Epidermal melanocyte (primary cell): ENCODE measurements at regions not wholly inside any gene's neighbourhood (a gene's known extent, or its start where the extent isn't known, plus 50 kb on each side); places are given as distances from the start of the nearest gene placed in this dataset.
A peak's percentile ranks its signal among the peaks of the same experiment; 100 is the strongest.
"Not testable (repeated sequence)": the region's sequence is repeated elsewhere in the genome, so short reads cannot be mapped to it uniquely, and the experiment has no call there.

ENCODE experiments used
- DNase-seq: peaks from one replicate; pipeline ENCODE4 v3.0.0; 2011; ENCODE audit warnings: low spot score; ENCODE audit not compliant: insufficient read length

GRCh38 chrY:7588176-7588575, 676.6 kb upstream of the AMELY start:
- DNase-seq: not testable (repeated sequence)

- DNase-seq: no peak
Measured at GRCh38 chrY:7562541-7562940, 651.0 kb upstream of the AMELY start.

DNA sequence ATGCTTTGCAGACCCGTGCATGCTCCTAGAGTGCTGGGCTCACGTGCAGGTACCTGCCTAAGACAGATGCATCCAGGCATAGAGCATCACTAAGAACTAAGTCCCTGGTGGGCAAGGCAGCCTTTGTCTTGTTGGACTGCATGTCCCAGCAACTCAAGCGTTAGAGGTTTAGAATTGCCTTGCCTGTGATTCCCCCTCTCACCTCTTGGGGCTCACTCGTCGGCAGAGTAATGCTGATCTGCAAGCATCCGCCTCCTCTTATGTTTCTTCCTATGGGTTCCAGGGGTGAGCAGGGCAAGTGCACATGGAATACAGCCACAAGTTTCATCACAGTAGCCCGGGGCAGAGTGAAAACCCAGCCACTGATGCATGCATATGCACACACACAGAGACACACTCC, 646.1 kb upstream of the AMELY start:
- no peak for DNase-seq

- DNase-seq: no peak
Measured at GRCh38 chrY:7555006-7555405, 643.5 kb upstream of the AMELY start.

DNA sequence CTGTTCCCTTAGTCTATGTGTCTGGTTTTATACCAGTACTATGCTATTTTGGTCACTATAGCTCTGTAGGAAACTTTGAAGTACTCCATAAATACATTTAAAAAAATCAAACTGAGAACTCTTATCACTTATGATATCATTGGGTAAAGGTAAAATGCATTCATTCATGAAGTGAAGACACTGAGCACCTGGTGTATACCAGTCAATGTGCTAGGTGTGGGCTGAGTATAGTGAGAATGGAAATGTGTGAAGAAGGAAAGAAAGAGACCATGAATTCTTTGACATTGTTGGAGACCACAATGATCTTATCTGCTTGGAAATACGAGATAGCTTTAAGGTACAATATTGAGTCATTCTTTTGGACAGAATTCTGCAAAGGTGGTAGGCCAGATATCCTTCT, 633.5 kb upstream of the AMELY start:
- no peak for DNase-seq

DNA sequence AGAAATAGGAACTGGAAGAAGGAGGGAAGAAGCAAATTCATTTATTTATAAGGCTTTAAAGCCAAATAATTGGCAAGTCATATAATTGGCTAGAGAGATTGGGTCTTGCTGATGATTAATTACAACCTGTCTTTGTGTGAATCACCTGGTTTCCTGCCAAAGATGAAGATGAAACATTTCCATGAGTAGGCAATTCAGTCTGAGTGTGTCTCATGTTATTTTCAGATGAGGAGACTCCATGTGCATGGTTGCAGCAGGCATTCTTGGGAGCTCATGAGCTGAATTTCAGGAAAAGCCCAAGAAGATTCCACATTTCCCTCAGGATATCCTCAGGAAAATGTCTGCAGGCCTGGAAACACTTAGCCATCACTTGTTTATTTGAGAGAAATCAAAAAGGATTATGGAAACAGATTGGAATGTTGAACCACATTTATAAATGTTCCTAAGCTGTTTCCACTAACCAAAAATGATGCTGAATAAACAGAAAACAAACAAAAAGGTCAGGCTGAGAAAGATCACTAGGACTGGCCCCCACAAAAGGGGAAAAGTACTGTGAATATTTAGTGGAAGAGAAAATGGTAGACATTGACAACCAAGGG, 632.7 kb upstream of the AMELY start:
- peak; percentile 24 for DNase-seq

DNA sequence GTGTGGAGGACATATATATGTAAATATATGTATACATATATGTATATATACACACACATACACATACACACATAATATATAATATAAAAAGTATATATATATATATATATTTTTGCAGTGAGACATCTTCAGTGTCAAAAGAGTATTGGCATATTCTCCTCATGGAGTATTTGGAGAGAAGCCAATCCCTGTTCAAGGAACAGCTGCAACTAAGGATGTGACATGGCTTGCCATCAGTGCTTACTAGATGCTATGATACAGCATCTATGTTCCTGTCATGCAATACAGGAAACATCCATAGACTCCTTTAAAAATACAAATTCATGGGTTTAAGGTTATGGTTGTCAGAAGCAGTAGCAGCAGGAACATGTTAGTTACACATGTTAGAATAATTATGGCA, 632.0 kb upstream of the AMELY start:
- no peak for DNase-seq

DNA sequence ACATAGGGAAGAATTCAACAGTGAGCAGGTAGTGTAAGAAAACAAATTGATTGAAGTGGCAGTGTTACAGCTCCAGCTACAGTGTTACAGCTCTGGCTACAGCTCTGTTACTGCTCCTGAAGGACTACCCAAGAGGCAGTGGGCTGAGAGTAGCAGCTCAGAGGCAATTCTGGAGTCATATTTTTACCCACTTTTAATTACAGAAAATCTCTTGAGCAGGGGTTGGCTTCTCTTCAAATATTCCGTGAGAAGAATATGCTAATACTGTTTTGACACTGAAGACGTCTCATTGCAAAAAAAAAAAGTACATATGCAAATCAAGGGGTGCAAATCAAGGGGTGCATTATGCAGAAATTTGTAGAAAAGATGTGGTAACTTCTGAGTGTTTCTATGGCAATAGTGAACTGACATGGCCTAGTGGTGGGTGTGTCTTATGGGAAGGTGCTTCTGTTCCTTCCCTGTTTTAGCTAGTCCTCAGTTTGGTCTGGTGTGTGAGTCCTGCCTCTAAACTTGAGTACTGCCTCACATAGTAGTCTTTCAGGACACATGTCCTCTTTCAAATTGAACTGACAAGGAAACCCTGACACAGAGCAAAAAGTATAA, 630.8 kb upstream of the AMELY start:
- DNase-seq: no peak

- no peak for DNase-seq
Measured at GRCh38 chrY:7529396-7529795, 617.8 kb upstream of the AMELY start.

DNA sequence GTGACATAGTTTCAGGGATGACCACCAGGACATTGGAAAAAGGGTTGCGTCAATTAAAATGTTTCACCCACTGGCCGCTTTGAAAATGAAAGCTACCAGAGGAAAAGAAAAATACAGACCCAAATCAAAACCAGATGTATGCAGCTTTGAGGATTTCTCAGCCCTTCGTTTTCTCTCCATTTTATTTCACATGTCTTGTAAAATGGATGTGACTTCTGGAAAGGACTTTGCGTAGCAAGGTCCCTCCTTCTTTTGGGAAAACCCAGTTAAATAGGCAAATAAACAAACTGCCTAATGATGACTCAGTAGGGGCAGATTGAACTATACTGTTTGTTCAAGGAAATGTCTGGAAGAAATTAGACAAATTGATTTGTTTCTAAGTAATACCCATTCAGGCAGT, 616.0 kb upstream of the AMELY start:
- DNase-seq: peak; percentile 28

DNA sequence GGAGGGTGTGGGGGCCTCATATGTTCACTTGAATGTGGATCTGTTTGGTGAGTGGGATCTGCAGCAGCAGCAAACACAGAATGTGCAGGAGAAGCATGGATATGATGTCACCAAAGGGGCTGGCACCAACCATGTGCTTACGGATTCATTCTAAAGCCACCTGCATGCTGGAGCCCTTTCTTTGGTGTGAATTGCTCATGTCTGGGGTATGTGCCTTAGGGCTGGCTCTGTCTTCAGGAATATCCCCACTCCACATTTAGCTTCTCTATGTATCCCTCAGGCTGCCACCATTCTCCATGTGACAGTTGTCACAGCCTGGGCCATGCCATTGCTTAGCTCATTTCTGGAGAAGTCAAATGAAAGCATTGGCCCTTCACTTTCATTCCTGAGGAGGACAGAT, 606.8 kb upstream of the AMELY start:
- no peak for DNase-seq

GRCh38 chrY:7516268-7516667, 604.7 kb upstream of the AMELY start:
- no peak for DNase-seq

DNA sequence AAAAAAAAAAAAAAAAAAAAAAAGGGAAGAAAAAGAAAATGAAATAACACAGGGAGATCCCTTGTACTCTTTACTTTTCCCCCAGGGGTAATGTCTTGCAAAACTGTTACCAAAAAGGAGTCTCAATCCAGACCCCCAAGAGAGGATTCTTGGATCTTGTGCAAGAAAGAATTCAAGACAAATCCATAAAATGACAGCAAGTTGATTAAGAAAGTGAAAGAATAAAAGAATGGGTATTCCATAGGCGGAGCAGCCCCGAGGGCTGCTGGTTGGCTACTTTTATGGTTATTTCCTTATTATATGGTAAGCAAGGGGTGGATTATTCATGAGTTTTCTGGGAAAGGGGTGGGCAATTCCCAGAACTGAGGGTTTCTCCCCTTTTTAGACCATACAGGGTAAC, 604.3 kb upstream of the AMELY start:
- no peak for DNase-seq

DNA sequence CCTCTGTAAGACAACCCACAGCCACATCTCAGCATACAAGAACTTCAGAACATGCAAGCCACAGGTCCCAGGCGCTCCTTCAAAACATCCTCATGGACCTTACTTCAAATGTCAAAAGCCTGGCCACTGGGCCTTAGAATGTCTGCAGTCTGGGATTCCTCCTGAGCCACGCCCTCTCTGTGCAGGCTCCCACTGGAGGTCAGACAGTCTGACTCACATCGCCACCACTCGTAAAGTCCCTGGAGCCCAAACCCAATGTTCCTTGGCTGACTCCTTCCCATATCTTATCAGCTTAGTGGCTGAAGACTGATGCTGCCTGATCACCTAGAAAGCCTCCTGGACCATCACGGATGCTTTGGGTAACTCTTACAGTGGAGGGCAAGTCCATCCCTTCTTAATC, 591.3 kb upstream of the AMELY start:
- DNase-seq: no peak

DNA sequence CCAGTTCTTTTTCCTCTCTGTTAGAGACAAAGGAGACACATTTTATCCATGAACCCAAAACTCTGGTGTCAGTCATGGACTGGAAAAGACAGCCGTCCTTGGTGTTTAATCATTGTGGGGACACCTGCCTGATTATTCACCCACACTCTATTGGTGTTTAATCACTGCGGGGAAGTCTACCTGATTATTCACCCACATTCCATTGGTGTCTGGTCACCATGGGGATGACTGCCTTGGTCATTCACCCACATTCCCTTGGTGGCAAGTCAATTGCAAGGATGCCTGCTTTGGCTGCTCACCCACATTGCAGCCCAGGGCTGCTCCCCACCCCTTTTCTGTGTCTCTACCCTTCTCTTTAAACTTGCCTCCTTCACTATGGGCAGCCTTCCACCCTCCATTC, 589.7 kb upstream of the AMELY start:
- DNase-seq: no peak

- DNase-seq: no peak
Measured at GRCh38 chrY:7496001-7496400, 584.4 kb upstream of the AMELY start.

GRCh38 chrY:7484455-7485285, 573.1 kb upstream of the AMELY start:
- DNase-seq: not testable (repeated sequence)

DNA sequence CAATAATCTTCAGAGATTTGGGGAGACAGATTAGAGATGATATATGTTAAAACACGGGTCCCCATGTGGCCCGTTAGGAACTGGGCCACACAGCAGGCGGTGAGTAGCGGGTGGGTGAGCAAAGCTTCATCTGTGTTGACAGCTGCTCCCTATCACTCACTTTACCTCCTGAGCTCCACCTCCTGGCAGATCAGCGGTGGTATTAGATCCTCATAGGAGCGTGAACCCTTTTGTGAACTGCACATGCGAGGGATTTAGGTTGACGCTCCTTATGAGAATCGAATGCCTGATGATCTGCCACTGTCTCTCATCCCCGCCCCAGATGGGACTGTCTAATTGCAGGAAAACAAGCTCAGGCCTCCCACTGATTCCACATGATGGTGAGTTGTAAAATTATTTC, 560.4 kb upstream of the AMELY start:
- no peak for DNase-seq

GRCh38 chrY:7470037-7470436, 558.5 kb upstream of the AMELY start:
- DNase-seq: no peak

GRCh38 chrY:7468951-7469745, 557.6 kb upstream of the AMELY start:
- no peak for DNase-seq

GRCh38 chrY:7467796-7468520, 556.4 kb upstream of the AMELY start:
- no peak for DNase-seq
